NT2/D1 (cell line): ENCODE measurements at regions not wholly inside any gene's neighbourhood (a gene's known extent, or its start where the extent isn't known, plus 50 kb on each side); places are given as distances from the start of the nearest gene placed in this dataset.

Experiments
- DNase-seq: peaks from one replicate; pipeline ENCODE4 v3.0.0-alpha.2; 2011; ENCODE audit warnings: low read depth, low spot score
- H3K27me3 ChIP-seq: 2 replicates; pipeline ENCODE4 v1.6.0; 2011; ENCODE audit warnings: mild to moderate bottlenecking; ENCODE audit not compliant: insufficient read length, insufficient read depth
- H3K36me3 ChIP-seq: 2 replicates; pipeline ENCODE4 v1.6.1; 2011; ENCODE audit warnings: mild to moderate bottlenecking, low read length, mixed read lengths; ENCODE audit not compliant: insufficient read depth, insufficient read length
- H3K4me1 ChIP-seq: 2 replicates; pipeline ENCODE4 v1.5.1; 2011; ENCODE audit not compliant: insufficient read depth, insufficient read length
- H3K4me3 ChIP-seq: 2 replicates; pipeline ENCODE4 v1.5.1; 2011; ENCODE audit warnings: low read depth; ENCODE audit not compliant: insufficient read length
- H3K9ac ChIP-seq: 2 replicates; pipeline ENCODE4 v1.6.0; 2011; ENCODE audit warnings: low read depth; ENCODE audit not compliant: insufficient read length
- H3K9me3 ChIP-seq: 2 replicates; pipeline ENCODE4 v1.5.1; 2011; ENCODE audit warnings: mild to moderate bottlenecking, low read length; ENCODE audit not compliant: insufficient read depth
- SUZ12 ChIP-seq: IDR thresholded peaks from 2 replicates; pipeline ENCODE4 v1.6.1; 2011; ENCODE audit not compliant: insufficient read length, insufficient read depth; ENCODE audit errors: extremely low read depth
- YY1 ChIP-seq: IDR thresholded peaks from 2 replicates; pipeline ENCODE4 v1.6.1; 2011; ENCODE audit not compliant: insufficient read length, insufficient read depth
- ZNF274 ChIP-seq: IDR thresholded peaks from 2 replicates; pipeline ENCODE4 v1.6.1; 2011; ENCODE audit warnings: mild to moderate bottlenecking, low read depth, low read length

- no peaks in the 10 kb centered on the region for H3K4me1 ChIP-seq
- no peak overlapping the region for H3K4me3 ChIP-seq
- DNase-seq: no peak
- no peaks in the 10 kb centered on the region; the same call in 1 of the 2 replicates for H3K9me3 ChIP-seq
- no peak overlapping the region for H3K9ac ChIP-seq
- no peaks in the 10 kb centered on the region for H3K36me3 ChIP-seq
- H3K27me3 ChIP-seq: no peaks in the 10 kb centered on the region
- TF ChIP-seq YY1 (no peak), SUZ12 (no peak), ZNF274 (no peak)
Observed at GRCh38 chr3:162665684-162666391, 1169.2 kb downstream of the OTOL1 start.

GRCh38 chr3:162666835-162667234 lies 1170.2 kb downstream of the OTOL1 start:
- no peaks in the 10 kb centered on the region; the same call in 1 of the 2 replicates for H3K9me3 ChIP-seq
- H3K27me3 ChIP-seq: no peaks in the 10 kb centered on the region
- H3K36me3 ChIP-seq: no peaks in the 10 kb centered on the region
- no peaks in the 10 kb centered on the region for H3K4me1 ChIP-seq
- H3K4me3 ChIP-seq: no peak overlapping the region
- DNase-seq: no peak
- no peak overlapping the region for H3K9ac ChIP-seq
- TF ChIP-seq ZNF274 (no peak), YY1 (no peak), SUZ12 (no peak)

GRCh38 chr3:162670181-162670580 lies 1173.6 kb downstream of the OTOL1 start:
- no peaks in the 10 kb centered on the region; the same call in 1 of the 2 replicates for H3K9me3 ChIP-seq
- H3K27me3 ChIP-seq: no peaks in the 10 kb centered on the region
- H3K9ac ChIP-seq: no peak overlapping the region
- H3K36me3 ChIP-seq: no peaks in the 10 kb centered on the region
- DNase-seq: no peak
- H3K4me3 ChIP-seq: no peak overlapping the region
- TF ChIP-seq YY1: no peak
- no peak for TF ChIP-seq ZNF274
- no peak for TF ChIP-seq SUZ12
- no peaks in the 10 kb centered on the region for H3K4me1 ChIP-seq

- Histone ChIP-seq H3K36me3 (no peaks in the 10 kb centered on the region), H3K9me3 (no peaks in the 10 kb centered on the region), H3K27me3 (no peaks in the 10 kb centered on the region), H3K9ac (no peak overlapping the region), H3K4me1 (no peaks in the 10 kb centered on the region), H3K4me3 (no peak overlapping the region)
- no peak for TF ChIP-seq YY1
- TF ChIP-seq SUZ12: no peak
- TF ChIP-seq ZNF274: no peak
- no peak for DNase-seq
Observed at GRCh38 chr3:162677475-162677874, 1180.9 kb downstream of the OTOL1 start.

GRCh38 chr3:162678941-162679340 lies 1182.3 kb downstream of the OTOL1 start:
- no peak overlapping the region for H3K4me3 ChIP-seq
- TF ChIP-seq ZNF274 (no peak), SUZ12 (no peak), YY1 (no peak)
- no peaks in the 10 kb centered on the region for H3K27me3 ChIP-seq
- H3K4me1 ChIP-seq: no peaks in the 10 kb centered on the region
- H3K9me3 ChIP-seq: no peaks in the 10 kb centered on the region
- no peak overlapping the region for H3K9ac ChIP-seq
- no peaks in the 10 kb centered on the region for H3K36me3 ChIP-seq
- no peak for DNase-seq

GRCh38 chr3:162684260-162684659 lies 1187.7 kb downstream of the OTOL1 start:
- Histone ChIP-seq H3K27me3 (no peaks in the 10 kb centered on the region), H3K4me1 (no peaks in the 10 kb centered on the region), H3K36me3 (no peaks in the 10 kb centered on the region), H3K9me3 (no peaks in the 10 kb centered on the region), H3K9ac (no peak overlapping the region), H3K4me3 (no peak overlapping the region)
- no peak for TF ChIP-seq ZNF274
- no peak for TF ChIP-seq YY1
- no peak for TF ChIP-seq SUZ12
- DNase-seq: no peak

- no peaks in the 10 kb centered on the region for H3K36me3 ChIP-seq
- H3K9me3 ChIP-seq: no peaks in the 10 kb centered on the region
- H3K4me3 ChIP-seq: no peak overlapping the region
- no peaks in the 10 kb centered on the region for H3K27me3 ChIP-seq
- TF ChIP-seq ZNF274: no peak
- TF ChIP-seq YY1: no peak
- no peak for TF ChIP-seq SUZ12
- H3K9ac ChIP-seq: no peak overlapping the region
- no peaks in the 10 kb centered on the region for H3K4me1 ChIP-seq
- DNase-seq: no peak
Observed at GRCh38 chr3:162699291-162699690, 1202.7 kb downstream of the OTOL1 start.
